HG03439 (cell line): ENCODE measurements at regions not wholly inside any gene's neighbourhood (a gene's known extent, or its start where the extent isn't known, plus 50 kb on each side); places are given as distances from the start of the nearest gene placed in this dataset.
"Not testable (repeated sequence)": the region's sequence is repeated elsewhere in the genome, so short reads cannot be mapped to it uniquely, and the experiment has no call there.

Experiments
- ATAC-seq: cut with Tn5 transposase; IDR thresholded peaks from one replicate; pipeline ENCODE4 v1.9.1; 2021; ENCODE audit warnings: mild to moderate bottlenecking, moderate library complexity; ENCODE audit not compliant: unreplicated experiment

- no peak for ATAC-seq
These were observed 512.8 kb downstream of the UQCRFS1 start for GRCh38 chr19:28700176-28700575.

GRCh38 chr19:28697308-28697707 lies 515.6 kb downstream of the UQCRFS1 start:
- no peak for ATAC-seq

GRCh38 chr19:28694812-28695211 lies 518.1 kb downstream of the UQCRFS1 start:
- no peak for ATAC-seq

GRCh38 chr19:28691683-28692082 lies 521.3 kb downstream of the UQCRFS1 start:
- no peak for ATAC-seq

- ATAC-seq: not testable (repeated sequence)
These were observed 523.5 kb downstream of the UQCRFS1 start for GRCh38 chr19:28689464-28689863.

GRCh38 chr19:28687296-28687695 lies 525.7 kb downstream of the UQCRFS1 start:
- ATAC-seq: no peak

GRCh38 chr19:28686756-28687155 lies 526.2 kb downstream of the UQCRFS1 start:
- no peak for ATAC-seq

- ATAC-seq: no peak
These were observed 527.1 kb downstream of the UQCRFS1 start for GRCh38 chr19:28685802-28686201.

- not testable (repeated sequence) for ATAC-seq
These were observed 527.9 kb downstream of the UQCRFS1 start for GRCh38 chr19:28685077-28685476.

GRCh38 chr19:28680111-28680510 lies 532.8 kb downstream of the UQCRFS1 start:
- no peak for ATAC-seq

GRCh38 chr19:28670836-28671235 lies 542.1 kb downstream of the UQCRFS1 start:
- ATAC-seq: no peak

- ATAC-seq: no peak
These were observed 543.1 kb downstream of the UQCRFS1 start for GRCh38 chr19:28669804-28670203.

GRCh38 chr19:28667348-28667977 lies 545.5 kb downstream of the UQCRFS1 start:
- no peak for ATAC-seq

- no peak for ATAC-seq
These were observed 547.2 kb downstream of the UQCRFS1 start for GRCh38 chr19:28665748-28666147.

GRCh38 chr19:28656644-28657043 lies 556.3 kb downstream of the UQCRFS1 start:
- ATAC-seq: no peak

GRCh38 chr19:28655054-28655453 lies 557.9 kb downstream of the UQCRFS1 start:
- ATAC-seq: no peak

GRCh38 chr19:28652765-28653164 lies 560.2 kb downstream of the UQCRFS1 start:
- ATAC-seq: no peak

GRCh38 chr19:28646629-28647028 lies 566.3 kb downstream of the UQCRFS1 start:
- no peak for ATAC-seq

GRCh38 chr19:28644169-28644775 lies 568.7 kb downstream of the UQCRFS1 start:
- ATAC-seq: no peak

- ATAC-seq: no peak
These were observed 569.9 kb downstream of the UQCRFS1 start for GRCh38 chr19:28642787-28643683.

- ATAC-seq: no peak
These were observed 571.6 kb downstream of the UQCRFS1 start for GRCh38 chr19:28641395-28641794.

- ATAC-seq: no peak
These were observed 572.4 kb downstream of the UQCRFS1 start for GRCh38 chr19:28640506-28640905.
